Stomach (tissue), 8 donors: ENCODE measurements at regions not wholly inside any gene's neighbourhood (a gene's known extent, or its start where the extent isn't known, plus 50 kb on each side); places are given as distances from the start of the nearest gene placed in this dataset.
A peak's percentile ranks its signal among the peaks of the same experiment; 100 is the strongest.

Experiments
- DNase-seq, 2 donors: peaks; one replicate each; pipeline versions ENCODE4 v3.0.0 to v3.0.0-alpha.2; 2013 to 2019
- H3K27ac ChIP-seq, 5 donors: fragments of 200-600 bp in 4 of 5; sonication (generic) in 4 of 5; one replicate each; pipeline ENCODE4 v1.5.1; 2013 to 2019; ENCODE audit warnings: mild to moderate bottlenecking in 1 of 5, moderate library complexity in 1 of 5
- H3K27me3 ChIP-seq, 3 donors: fragments of 200-600 bp; sonication (generic); one replicate each; pipeline ENCODE4 v1.5.1; 2017 to 2019; ENCODE audit warnings: mixed run types in 1 of 3
- H3K36me3 ChIP-seq, 4 donors: fragments of 200-600 bp; sonication (generic); 1 replicate in 3 of 4; 2 replicates in 1 of 4; pipeline ENCODE4 v1.5.1; 2016 to 2019
- H3K4me1 ChIP-seq, 4 donors: fragments of 200-600 bp; sonication (generic); one replicate each; pipeline ENCODE4 v1.5.1; 2016 to 2019
- H3K4me3 ChIP-seq, 4 donors: fragments of 200-600 bp; sonication (generic) in 3 of 4; one replicate each; pipeline ENCODE4 v1.5.1; 2016 to 2019; ENCODE audit warnings: mild to moderate bottlenecking in 1 of 4
- H3K9me3 ChIP-seq, 4 donors: fragments of 200-600 bp; sonication (generic); one replicate each; pipeline ENCODE4 v1.5.1; 2016 to 2019
- EP300 ChIP-seq: sonication (generic); formaldehyde crosslinking; IDR thresholded peaks from one replicate; pipeline ENCODE4 v1.6.1; 2017; ENCODE audit warnings: antibody characterized with exemption
- POLR2A ChIP-seq, 4 donors: fragments of 450-650 bp; IDR thresholded peaks; one replicate each; pipeline ENCODE4 v1.6.1; 2016; ENCODE audit warnings: antibody characterized with exemption in 4 of 4, control low read depth in 2 of 4, mild to moderate bottlenecking in 1 of 4, moderate library complexity in 1 of 4
- POLR2AphosphoS5 ChIP-seq, 3 donors: sonication (generic); formaldehyde crosslinking; IDR thresholded peaks; one replicate each; pipeline ENCODE4 v1.6.1; 2016; ENCODE audit warnings: antibody characterized with exemption in 3 of 3
- WGBS, 5 donors: extraction: QIAGEN DNeasy Blood & Tissue Kit in 3 of 5; methylation state at CpG; one replicate each; pipeline versions ENCODE4 v1.1.5 to v1.1.7; 2013 to 2018; 5-methylcytosine and 5-hydroxymethylcytosine counted together
- intact Hi-C: fragments of 100-400 bp; cut with DNase I; formaldehyde crosslinking; loops from one replicate; pipeline ENCODE4 v1.15.1; 2023; ENCODE audit warnings: low total_unique reads
- TF ChIP-seq, protein P1 (sequence below), 7 experiments: fragments of 450-650 bp in 4 of 7; fragments of 200-600 bp in 3 of 7; sonication (generic) in 3 of 7; IDR thresholded peaks; one replicate each; pipeline ENCODE4 v1.5.1; 2016 to 2019; ENCODE audit warnings: antibody characterized with exemption in 7 of 7, control low read depth in 2 of 7, mild to moderate bottlenecking in 1 of 7
- donor health status: healthy with polysubstance abuse.
- donor health status: Bipolar disorder and iron deficiency.
- donor health status: healthy.

- H3K9me3 ChIP-seq, result peaks cover 0 to 13% (median 0%) of the 10 kb centered on the region in 4 donors
- H3K36me3 ChIP-seq, result no peaks in the 10 kb centered on the region
- DNase-seq, result no peak
- H3K27ac ChIP-seq, result no peak overlapping the region
- TF ChIP-seq, protein P1, sequence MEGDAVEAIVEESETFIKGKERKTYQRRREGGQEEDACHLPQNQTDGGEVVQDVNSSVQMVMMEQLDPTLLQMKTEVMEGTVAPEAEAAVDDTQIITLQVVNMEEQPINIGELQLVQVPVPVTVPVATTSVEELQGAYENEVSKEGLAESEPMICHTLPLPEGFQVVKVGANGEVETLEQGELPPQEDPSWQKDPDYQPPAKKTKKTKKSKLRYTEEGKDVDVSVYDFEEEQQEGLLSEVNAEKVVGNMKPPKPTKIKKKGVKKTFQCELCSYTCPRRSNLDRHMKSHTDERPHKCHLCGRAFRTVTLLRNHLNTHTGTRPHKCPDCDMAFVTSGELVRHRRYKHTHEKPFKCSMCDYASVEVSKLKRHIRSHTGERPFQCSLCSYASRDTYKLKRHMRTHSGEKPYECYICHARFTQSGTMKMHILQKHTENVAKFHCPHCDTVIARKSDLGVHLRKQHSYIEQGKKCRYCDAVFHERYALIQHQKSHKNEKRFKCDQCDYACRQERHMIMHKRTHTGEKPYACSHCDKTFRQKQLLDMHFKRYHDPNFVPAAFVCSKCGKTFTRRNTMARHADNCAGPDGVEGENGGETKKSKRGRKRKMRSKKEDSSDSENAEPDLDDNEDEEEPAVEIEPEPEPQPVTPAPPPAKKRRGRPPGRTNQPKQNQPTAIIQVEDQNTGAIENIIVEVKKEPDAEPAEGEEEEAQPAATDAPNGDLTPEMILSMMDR (IDR thresholded peaks at IDR 0.05), result no peak
- TF ChIP-seq POLR2AphosphoS5 (IDR thresholded peaks at IDR 0.05) (no peak), POLR2A (IDR thresholded peaks at IDR 0.05) (no peak), EP300 (no peak)
- no peak overlapping the region for H3K4me3 ChIP-seq
- H3K4me1 ChIP-seq, result no peaks in the 10 kb centered on the region
- 73 to 84% (median 78%) methylated on average over 5 of the region's 5 CpGs for WGBS, 5 donors
- H3K27me3 ChIP-seq, result no peaks in the 10 kb centered on the region
- intact Hi-C loops, result no loop called here
These were observed 1075.0 kb downstream of the CDH9 start for GRCh38 chr5:25963251-25964008.

GRCh38 chr5:25955337-25955736 is 1083.0 kb downstream of the CDH9 start:
- H3K27ac ChIP-seq, result no peak overlapping the region
- H3K27me3 ChIP-seq, result no peaks in the 10 kb centered on the region
- no peaks in the 10 kb centered on the region for H3K4me1 ChIP-seq
- peak in 1 of 2 donors; percentile 4 for DNase-seq
- peaks cover 0 to 4% (median 0%) of the 10 kb centered on the region in 4 donors for H3K9me3 ChIP-seq
- intact Hi-C loops, result no loop called here
- H3K4me3 ChIP-seq, result no peak overlapping the region
- 75 to 85% (median 81%) methylated on average over 2 of the region's 2 CpGs for WGBS, 5 donors
- no peak for TF ChIP-seq POLR2AphosphoS5 (IDR thresholded peaks at IDR 0.05)
- no peak for TF ChIP-seq EP300
- TF ChIP-seq POLR2A (IDR thresholded peaks at IDR 0.05), result no peak
- TF ChIP-seq, protein P1 (IDR thresholded peaks at IDR 0.05), result no peak
- H3K36me3 ChIP-seq, result no peaks in the 10 kb centered on the region

DNA sequence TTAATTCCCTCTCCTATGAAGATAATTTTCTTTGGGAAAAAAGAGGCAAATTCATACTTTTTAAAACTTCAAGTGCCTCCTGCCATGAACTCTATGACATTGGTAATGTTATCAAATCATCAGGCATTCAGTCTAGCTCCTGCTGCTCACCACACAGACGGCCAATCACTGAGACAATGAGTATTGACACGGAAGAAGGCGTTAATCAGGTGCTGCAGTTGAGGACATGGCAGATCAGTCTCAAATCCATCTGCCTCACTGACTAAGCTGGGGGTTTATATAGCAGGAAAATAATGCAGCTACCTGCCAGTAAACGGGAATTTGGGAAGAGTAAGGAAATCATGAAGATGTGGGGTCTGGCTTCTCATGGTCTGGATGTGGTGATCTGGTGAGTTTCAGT is 1087.7 kb downstream of the CDH9 start:
- H3K4me1 ChIP-seq, result no peaks in the 10 kb centered on the region
- intact Hi-C loops, result no loop called here
- H3K9me3 ChIP-seq, result peaks cover 0 to 4% (median 0%) of the 10 kb centered on the region in 4 donors
- 62 to 85% (median 72%) methylated on average over 4 of the region's 4 CpGs for WGBS, 5 donors
- TF ChIP-seq POLR2AphosphoS5 (IDR thresholded peaks at IDR 0.05), result no peak
- no peak for TF ChIP-seq EP300
- DNase-seq, result no peak
- no peaks in the 10 kb centered on the region for H3K36me3 ChIP-seq
- no peak overlapping the region for H3K4me3 ChIP-seq
- no peak overlapping the region for H3K27ac ChIP-seq
- no peaks in the 10 kb centered on the region for H3K27me3 ChIP-seq

DNA sequence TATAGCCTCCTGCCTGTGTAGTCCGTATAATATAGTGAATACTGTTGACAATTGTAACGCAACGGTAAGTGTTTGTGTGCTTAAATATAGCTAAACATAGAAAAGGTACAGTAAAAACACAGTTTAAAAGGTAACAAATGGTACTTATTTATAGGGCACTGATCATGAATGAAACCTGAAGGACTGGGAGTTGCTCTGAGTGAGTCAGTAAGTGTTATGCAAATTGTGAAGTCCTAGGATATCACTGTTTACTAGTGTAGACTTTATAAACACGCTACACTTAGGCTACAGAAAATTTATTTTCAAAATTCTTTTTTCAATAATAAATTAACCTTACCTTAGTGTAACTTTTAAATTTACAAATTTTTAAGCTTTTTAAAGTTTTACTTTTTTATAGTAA is 1090.1 kb downstream of the CDH9 start:
- no peak for DNase-seq

More for the DNA sequence above, 1090.1 kb downstream of the CDH9 start:
- intact Hi-C loops, result no loop called here
- no peak for TF ChIP-seq POLR2A (IDR thresholded peaks at IDR 0.05)
- TF ChIP-seq, protein P1 (IDR thresholded peaks at IDR 0.05), result no peak
- TF ChIP-seq POLR2AphosphoS5 (IDR thresholded peaks at IDR 0.05), result no peak
- no peak for TF ChIP-seq EP300
- Histone ChIP-seq H3K4me3 (no peak overlapping the region), H3K36me3 (no peaks in the 10 kb centered on the region), H3K9me3 (peaks cover 0 to 4% (median 0%) of the 10 kb centered on the region in 4 donors), H3K4me1 (no peaks in the 10 kb centered on the region), H3K27me3 (no peaks in the 10 kb centered on the region), H3K27ac (no peak overlapping the region)
- WGBS, 5 donors, result 81 to 92% (median 88%) methylated on average over 4 of the region's 4 CpGs
